Astrocyte of the cerebellum (primary cell): ENCODE measurements at regions not wholly inside any gene's neighbourhood (a gene's known extent, or its start where the extent isn't known, plus 50 kb on each side); places are given as distances from the start of the nearest gene placed in this dataset.

Experiments used
- DNase-seq: peaks from one replicate; pipeline ENCODE4 v3.0.0-alpha.2; 2011; ENCODE audit warnings: low read depth
- H3K4me3 ChIP-seq: 2 replicates; pipeline ENCODE4 v1.5.1; 2011; ENCODE audit warnings: mild to moderate bottlenecking, low read depth, low read length, moderate library complexity
- CTCF ChIP-seq: IDR thresholded peaks from 2 replicates; pipeline ENCODE4 v1.5.1; 2012; ENCODE audit warnings: low read length, low read depth, moderate library complexity, mild to moderate bottlenecking; ENCODE audit errors: missing control alignments
- in situ Hi-C: cut with HindIII; loops from 2 replicates; pipeline ENCODE4 v1.10.0; 2017; ENCODE audit warnings: low sequenced_read_pairs

GRCh38 chr1:4095433-4095971 is 195.4 kb upstream of the C1orf174 start:
- DNase-seq = no peak
- TF ChIP-seq CTCF = no peak
- in situ Hi-C loops = no loop called here
- H3K4me3 ChIP-seq = no peak overlapping the region

GRCh38 chr1:4101459-4102161 is 201.5 kb upstream of the C1orf174 start:
- no peak for TF ChIP-seq CTCF
- no peak overlapping the region for H3K4me3 ChIP-seq
- DNase-seq = no peak
- in situ Hi-C loops = no loop called here

- no peak for TF ChIP-seq CTCF
- in situ Hi-C loops = no loop called here
- no peak overlapping the region for H3K4me3 ChIP-seq
- no peak for DNase-seq
Measured at GRCh38 chr1:4105300-4105880, 205.3 kb upstream of the C1orf174 start.

- no peak for TF ChIP-seq CTCF
- no peak overlapping the region for H3K4me3 ChIP-seq
- in situ Hi-C loops = no loop called here
- no peak for DNase-seq
Measured at GRCh38 chr1:4106731-4107130, 206.7 kb upstream of the C1orf174 start.

GRCh38 chr1:4107291-4107690 is 207.2 kb upstream of the C1orf174 start:
- no peak for TF ChIP-seq CTCF
- no peak for DNase-seq
- no peak overlapping the region for H3K4me3 ChIP-seq
- in situ Hi-C loops = no loop called here

GRCh38 chr1:4108331-4108730 is 208.3 kb upstream of the C1orf174 start:
- in situ Hi-C loops = no loop called here

More at GRCh38 chr1:4108331-4108730, 208.3 kb upstream of the C1orf174 start:
- DNase-seq = no peak
- no peak overlapping the region for H3K4me3 ChIP-seq
- TF ChIP-seq CTCF = no peak
